VCaP (cell line): ENCODE measurements at regions not wholly inside any gene's neighbourhood (a gene's known extent, or its start where the extent isn't known, plus 50 kb on each side); places are given as distances from the start of the nearest gene placed in this dataset.
"Not testable (repeated sequence)": the region's sequence is repeated elsewhere in the genome, so short reads cannot be mapped to it uniquely, and the experiment has no call there.

Experiments
- H3K27ac ChIP-seq: fragments of 450-650 bp; 2 replicates; pipeline ENCODE4 v1.5.1; 2017
- TF ChIP-seq, protein P1 (sequence below): fragments of 450-650 bp; conservative IDR thresholded peaks from 2 replicates; pipeline ENCODE4 v1.5.1; 2017; ENCODE audit warnings: mild to moderate bottlenecking, moderate library complexity

GRCh38 chrX:52585892-52586291 is 68.8 kb downstream of the SSX7 start:
- H3K27ac ChIP-seq: no peak overlapping the region

GRCh38 chrX:52577464-52578173 is 60.8 kb upstream of the XAGE1B start:
- no peak overlapping the region for H3K27ac ChIP-seq
- TF ChIP-seq, protein P1, sequence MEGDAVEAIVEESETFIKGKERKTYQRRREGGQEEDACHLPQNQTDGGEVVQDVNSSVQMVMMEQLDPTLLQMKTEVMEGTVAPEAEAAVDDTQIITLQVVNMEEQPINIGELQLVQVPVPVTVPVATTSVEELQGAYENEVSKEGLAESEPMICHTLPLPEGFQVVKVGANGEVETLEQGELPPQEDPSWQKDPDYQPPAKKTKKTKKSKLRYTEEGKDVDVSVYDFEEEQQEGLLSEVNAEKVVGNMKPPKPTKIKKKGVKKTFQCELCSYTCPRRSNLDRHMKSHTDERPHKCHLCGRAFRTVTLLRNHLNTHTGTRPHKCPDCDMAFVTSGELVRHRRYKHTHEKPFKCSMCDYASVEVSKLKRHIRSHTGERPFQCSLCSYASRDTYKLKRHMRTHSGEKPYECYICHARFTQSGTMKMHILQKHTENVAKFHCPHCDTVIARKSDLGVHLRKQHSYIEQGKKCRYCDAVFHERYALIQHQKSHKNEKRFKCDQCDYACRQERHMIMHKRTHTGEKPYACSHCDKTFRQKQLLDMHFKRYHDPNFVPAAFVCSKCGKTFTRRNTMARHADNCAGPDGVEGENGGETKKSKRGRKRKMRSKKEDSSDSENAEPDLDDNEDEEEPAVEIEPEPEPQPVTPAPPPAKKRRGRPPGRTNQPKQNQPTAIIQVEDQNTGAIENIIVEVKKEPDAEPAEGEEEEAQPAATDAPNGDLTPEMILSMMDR: no peak

More at GRCh38 chrX:52585892-52586291, 68.8 kb downstream of the SSX7 start:
- TF ChIP-seq, protein P1: no peak

DNA sequence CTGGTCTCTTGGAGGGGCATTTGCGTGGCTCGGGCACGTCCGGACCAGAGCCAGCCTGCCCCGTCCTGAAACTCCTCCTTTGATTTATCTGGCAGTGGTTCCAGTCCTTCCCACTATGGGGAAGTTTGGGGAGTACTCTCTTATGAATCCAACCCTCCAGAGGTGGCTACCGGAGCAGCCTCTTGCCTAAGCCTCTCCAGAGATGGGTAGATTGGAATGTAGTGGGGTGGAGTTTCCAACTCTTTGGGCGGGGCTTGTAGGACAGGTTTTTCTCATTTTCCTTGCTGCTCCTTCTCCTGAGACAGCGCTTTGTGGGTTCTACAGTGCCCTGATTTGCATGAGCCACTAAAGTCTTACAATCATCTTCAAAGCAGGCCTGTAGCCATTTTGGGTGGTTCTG is 60.1 kb upstream of the XAGE1B start:
- no peak overlapping the region for H3K27ac ChIP-seq
- TF ChIP-seq, protein P1: no peak

GRCh38 chrX:52576474-52576873 is 59.6 kb upstream of the XAGE1B start:
- no peak overlapping the region for H3K27ac ChIP-seq
- TF ChIP-seq, protein P1: no peak

DNA sequence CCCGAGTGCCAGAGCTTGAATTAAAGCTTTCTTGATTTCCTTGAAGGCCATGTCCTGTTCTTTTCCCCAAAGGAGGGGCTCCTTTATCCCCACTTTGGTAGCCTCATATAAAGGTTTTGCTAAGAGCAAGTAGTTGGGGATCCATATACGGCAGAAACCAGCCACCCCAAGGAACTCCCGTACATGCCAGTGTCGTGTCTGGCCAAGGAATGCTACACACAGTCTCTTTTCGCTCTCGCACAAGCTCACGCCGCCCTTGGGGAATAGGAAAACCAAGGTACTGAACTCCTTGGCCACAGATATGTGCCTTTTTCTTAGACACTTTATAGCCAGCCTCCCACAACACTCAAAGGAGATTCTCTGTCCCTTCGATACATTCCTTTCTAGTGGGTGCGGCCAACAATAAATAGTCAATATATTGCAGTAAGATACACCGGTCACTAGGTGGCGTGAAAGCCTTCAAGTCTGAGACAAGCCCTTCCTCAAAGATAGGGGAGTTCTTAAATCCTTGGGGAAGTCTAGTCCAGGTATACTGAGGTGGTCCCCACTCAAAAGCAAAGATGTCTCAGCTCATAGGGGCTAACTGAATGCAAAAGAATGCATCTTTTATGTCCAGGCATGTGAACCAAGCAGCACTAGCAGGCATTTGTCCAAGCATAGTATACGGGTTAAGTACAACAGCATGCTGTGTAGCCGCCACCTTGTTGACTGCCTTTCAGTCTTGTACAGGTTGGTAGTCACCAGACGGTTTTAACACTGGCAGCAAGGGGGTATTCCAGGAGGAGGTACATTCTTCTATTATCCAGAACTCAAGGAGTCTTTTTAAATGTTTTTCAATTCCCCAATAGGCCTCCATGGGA is 57.8 kb upstream of the XAGE1B start:
- TF ChIP-seq, protein P1: peak; percentile 57
- no peak overlapping the region for H3K27ac ChIP-seq

DNA sequence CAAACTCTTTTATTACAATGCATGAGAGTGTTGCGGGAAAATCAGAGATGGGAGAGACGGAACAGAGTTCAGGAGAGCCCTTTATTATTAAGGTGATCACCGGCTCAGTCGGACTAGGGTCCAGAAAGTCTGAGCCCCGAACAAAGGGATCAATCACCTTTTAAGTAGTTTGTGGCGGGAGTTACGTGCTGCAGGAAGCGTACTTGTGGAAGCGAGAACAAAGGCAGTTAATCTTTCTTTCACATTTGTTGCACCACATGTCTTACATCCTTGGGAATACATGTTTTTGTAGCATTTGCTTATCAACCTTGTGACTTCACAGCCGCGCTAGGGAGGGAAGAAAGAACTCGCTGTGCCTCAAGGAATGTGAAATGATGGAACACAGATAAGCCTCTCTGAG is 51.3 kb upstream of the XAGE1B start:
- not testable (repeated sequence) for H3K27ac ChIP-seq
